ENCODE measurements at regions not wholly inside any gene's neighbourhood (a gene's known extent, or its start where the extent isn't known, plus 50 kb on each side); places are given as distances from the start of the nearest gene placed in this dataset.
"Not testable (repeated sequence)": the region's sequence is repeated elsewhere in the genome, so short reads cannot be mapped to it uniquely, and the experiment has no call there.

DNA sequence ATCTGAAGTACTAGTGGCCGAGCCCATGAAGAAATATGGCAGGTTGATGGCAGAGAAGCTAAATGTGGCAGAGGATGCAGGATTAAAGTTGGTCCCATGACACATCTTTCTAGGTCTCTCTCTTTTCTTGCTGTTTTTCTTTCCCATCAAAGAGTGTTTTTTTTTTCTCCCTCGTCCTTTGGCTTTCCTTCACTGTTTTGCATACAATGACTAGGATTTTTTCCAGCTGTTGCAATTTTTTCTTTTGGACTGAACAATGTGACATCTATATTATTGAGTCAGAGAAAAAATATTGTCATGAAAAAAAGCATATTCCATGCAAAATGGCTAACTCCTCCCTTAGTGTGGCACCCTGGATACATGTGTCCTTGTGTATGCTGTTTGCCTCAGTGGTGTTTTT, 939.5 kb upstream of the FANCL start:
- no peak for DNase-seq (ENCODE audit: low spot score)

DNA sequence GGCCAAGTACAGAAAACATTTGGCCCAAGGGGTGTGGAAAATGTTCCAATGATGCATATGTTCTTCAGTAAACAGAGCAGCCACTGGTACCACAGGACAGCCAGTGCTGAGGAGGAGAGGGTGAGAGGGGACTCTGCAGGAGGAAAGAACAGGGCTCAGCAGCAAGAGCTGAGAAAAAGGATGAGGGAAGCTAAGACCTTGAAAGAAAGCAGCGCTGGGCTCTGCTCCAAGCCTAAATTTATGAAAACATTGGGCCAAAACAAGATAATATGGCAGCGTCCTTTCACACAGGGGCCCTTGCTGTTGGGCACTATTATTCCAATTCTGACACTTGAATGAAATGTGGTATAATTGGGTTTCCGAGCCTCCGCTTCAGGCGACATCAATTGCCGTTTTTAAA, 939.0 kb upstream of the FANCL start:
- ATAC-seq (no peak), DNase-seq (ENCODE audit: low spot score) (no peak)

More for the DNA sequence above, 939.5 kb upstream of the FANCL start:
- no peak for ATAC-seq

DNA sequence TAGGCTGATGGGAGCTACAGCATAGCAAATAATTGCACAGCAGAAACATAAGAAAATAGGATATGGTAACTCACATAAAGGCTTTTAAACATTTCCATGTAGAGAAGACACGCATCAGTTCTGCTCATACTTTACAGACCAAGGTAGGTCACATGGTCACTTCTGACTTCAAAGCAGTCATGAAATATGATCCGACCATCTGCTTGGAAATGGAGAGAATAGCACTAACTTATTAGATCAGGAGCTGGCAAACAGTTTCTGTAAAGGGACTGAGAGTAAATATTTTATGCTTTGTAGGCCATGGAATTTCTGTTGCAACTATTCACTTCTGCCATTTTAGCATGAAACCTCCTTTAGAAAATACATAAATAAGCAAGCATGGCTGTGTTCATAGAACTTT, 936.6 kb upstream of the FANCL start:
- no peak for ATAC-seq
- no peak for DNase-seq (ENCODE audit: low spot score)

DNA sequence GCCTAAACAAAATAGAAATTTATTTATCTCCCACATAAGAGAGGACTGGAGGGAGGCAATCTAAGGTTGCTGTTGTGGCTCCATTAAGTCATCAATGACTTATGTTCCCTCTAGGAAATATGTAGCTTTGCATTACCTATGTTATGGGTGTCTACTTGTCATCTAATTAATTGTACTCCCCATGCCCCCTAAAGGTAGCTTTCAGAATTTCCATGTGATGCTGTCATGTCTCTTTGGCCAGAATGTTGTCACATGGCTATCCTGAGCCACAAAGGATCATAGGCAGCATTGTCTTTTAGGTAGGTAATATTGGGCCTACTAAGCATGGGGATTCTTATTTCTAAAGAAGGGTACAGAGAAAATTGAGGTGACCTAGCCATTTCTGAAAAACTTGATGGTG, 935.6 kb upstream of the FANCL start:
- ATAC-seq (no peak), DNase-seq (ENCODE audit: low spot score) (no peak)

DNA sequence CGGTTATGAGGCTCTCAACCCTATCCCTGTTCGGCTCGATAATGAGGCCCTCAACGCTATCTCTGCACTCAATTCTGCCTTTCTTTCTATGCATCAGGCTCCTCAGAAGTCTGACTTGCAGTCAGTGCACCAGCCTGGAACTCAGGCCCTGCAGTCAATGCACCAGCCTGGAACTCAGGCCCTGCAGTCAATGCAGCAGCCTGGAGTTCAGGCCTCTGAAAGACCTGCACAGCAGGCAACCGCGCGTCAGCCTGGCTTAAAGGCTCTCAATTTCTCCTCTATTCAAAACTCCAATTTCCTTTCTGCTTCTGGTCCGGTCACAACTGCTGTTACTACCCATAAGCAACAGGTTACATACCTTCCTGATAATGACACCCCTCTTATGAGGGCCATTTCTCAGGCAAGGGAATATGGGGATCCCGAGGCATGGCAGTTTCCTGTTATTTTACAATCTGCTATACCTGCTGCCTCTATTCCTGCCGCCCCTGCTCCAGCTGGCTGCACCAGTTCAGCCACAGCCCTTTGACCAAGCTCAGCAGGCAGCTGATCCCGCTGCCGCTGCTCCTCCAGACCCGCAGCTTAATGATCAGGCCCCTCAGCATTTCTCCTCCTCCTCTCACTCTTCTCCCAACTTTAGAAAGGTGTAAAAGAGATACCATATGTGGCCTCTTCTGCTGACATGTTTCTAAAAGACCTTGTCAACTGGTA, 933.6 kb upstream of the FANCL start:
- no peak for ATAC-seq
- no peak for DNase-seq (ENCODE audit: low spot score)

DNA sequence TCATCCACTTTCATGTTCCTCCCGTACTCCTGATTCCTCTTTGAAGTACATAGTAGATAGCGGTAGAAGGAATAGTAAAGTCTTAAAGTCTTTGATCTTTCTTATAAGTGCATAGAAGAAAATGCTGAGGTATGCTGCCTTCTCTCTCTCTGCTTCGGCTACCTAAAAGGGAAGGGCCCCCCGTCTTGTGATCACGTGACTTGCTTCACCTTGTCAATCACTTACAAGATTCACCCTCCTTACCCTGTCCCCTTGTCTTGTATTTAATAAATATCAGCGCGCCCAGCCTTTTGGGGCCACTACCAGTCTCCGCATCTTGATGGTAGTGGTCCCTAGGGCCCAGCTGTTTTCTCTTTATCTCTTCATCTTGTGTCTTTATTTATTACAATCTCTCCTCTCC, 932.2 kb upstream of the FANCL start:
- no peak for ATAC-seq

DNA sequence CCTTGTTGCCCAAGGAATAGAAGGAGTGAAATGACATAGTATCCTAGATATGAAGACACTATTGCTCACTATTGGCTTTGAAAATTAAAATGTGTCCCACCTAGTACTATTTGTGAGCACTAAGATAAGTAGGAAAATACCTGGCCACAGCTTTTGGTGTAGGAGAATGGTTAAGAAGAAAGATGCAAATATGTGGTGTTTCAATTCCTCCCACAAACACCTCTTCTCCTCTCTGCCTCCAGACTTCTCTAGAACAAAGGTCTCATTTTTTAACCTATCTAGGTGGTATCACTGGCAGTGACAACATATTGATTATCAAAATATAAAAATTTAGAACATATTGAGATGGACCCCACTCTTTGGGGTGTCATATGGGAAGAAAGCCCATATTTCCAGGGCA, 929.9 kb upstream of the FANCL start:
- no peak for ATAC-seq
- DNase-seq (ENCODE audit: low spot score) = no peak

More for the DNA sequence above, 932.2 kb upstream of the FANCL start:
- no peak for DNase-seq (ENCODE audit: low spot score)

DNA sequence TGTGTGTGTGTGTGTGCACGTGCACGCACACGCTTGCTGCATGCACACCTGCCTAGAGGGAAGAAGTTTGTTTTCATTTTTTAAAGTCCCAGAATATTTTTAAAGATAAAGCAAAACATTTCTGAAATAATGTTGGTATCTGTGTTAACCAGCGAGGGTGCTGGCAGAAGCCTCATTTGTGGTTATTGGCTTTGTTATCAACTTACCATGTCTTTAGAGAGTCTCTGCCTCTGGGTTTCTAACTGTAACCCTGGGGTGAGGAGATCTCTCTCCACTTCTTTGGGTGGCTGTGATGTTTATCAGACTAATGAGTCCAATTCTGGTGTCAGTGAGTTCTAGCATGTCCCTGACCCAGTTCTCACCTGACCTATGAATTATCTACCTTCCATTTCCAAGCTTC, 927.6 kb upstream of the FANCL start:
- DNase-seq (ENCODE audit: low spot score) = no peak
- no peak for ATAC-seq

DNA sequence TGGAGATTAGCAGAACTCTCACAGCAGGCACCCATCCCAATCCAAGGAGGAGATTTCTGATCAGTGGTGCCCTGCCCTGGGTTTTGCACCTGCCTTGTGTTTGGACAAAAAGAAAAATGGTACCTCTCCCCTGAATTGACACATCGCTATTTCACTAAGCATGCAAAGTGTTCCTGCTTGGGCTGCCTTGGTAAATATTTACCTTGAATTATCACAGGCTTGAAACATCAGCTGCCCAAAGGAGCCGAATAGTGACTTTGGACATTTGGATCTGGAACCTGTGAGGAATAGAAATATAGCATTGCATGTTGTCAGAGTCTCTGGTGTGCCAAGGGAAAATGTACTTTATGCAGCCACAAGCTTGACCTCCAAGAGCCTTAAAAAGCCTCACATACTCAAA, 926.4 kb upstream of the FANCL start:
- DNase-seq (ENCODE audit: low spot score) (no peak), ATAC-seq (peak; percentile 26)

DNA sequence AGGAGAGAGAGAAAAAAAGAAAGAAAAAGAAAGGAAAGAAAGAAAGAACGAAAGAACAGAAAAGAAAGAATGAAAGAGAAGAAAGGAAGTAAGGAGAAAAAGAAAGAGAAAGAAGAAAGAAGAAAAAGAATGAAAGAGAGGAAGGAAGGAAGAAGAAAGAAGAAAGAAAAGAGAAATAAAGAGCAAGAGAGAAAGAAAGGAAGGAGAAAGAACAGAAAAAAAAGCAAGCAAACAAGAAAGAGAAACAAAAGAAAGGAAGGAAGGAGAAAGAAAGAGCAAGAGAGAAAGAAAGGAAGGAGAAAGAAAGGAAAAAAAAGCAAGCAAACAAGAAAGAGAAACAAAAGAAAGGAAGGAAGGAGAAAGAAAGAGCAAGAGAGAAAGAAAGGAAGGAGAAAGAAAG, 916.8 kb upstream of the FANCL start:
- not testable (repeated sequence) for DNase-seq (ENCODE audit: low spot score); ATAC-seq

DNA sequence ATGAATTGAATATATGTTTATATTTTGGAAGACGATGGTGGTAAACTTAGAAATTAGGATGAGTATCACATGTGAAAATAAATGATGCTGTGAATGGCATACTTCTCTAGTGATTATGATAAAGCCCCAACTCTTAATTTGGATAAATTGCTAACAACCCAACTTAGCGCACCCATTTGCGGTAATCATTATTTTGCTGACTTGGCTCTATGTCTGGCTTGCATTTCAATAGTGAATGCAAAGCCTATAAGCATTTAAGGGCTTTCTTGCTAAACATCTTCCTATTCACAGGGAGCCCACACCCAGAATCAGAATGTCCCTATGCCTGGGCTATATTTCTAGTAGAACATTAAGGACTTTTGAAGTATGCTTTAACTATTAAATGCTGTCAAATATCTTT, 910.7 kb upstream of the FANCL start:
- DNase-seq (ENCODE audit: low spot score) = no peak

DNA sequence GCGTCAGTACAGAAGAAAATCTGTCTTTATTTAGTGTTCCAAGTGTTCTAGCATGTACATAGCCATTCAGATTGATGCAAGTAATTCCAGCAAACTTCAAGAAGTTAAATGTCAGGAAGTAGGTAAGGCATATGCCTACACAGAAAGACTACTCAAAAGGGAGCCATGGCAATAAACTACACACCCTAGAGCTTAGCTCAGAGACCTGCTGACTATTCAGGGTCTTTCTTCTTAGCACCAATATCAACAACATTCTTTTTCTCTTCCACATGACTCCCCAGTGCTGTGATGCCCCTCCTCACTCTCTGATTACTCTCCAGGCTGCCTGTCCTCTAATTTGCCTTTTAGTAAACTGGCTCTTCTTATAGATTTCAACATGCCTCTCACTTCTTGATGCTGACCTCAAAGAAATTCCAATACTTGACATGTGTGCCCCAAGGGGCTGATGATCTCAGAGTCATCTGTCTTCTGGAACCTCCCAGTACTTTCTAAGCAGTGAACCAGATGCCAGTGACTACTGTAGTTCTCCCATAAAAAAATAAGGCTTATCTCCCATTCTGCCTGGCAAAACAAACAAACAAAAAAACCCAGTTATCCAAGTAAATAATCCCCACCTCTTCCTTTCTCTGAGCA, 909.2 kb upstream of the FANCL start:
- ATAC-seq (no peak), DNase-seq (ENCODE audit: low spot score) (no peak)

More for the DNA sequence above, 910.7 kb upstream of the FANCL start:
- no peak for ATAC-seq

DNA sequence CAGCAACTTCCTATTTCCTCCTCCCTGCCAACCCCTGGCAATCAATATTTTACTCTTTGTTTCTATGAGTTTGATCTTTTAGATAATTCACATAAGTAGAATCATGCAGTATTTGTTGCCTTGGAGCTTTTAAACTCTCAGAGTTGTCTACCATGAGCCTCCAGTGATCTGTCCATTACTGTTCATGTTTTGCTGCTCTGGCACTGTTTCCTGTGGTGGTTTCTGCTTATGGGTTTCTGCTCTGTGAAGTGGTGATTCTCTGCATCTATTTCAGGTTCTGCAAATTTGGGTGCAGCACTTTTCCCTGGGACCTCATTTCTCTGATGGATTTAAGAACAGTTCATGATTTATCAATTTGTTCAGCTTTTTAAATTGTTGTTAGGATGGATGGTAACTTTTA, 908.1 kb upstream of the FANCL start:
- DNase-seq (ENCODE audit: low spot score) (no peak), ATAC-seq (no peak)

DNA sequence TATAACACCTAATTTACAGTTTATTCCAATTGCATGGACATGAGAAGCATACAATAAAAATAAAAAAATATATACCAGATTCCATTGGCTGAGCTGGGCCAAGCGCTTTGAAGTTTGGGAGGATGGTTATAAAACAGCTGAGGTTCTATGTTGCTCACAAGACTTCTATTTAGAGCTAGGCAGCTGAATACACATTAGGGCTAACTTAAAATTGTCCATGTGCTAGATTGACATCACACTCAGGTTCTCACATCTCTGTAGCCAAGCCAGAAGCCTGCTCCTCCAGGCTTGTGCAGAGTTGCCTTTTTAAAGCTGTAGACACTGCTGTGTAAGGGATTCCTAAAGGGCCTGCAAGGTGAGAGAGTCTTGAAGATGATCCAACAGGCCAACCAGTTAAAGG, 871.1 kb upstream of the FANCL start:
- DNase-seq (ENCODE audit: low spot score) = no peak
- ATAC-seq = no peak

DNA sequence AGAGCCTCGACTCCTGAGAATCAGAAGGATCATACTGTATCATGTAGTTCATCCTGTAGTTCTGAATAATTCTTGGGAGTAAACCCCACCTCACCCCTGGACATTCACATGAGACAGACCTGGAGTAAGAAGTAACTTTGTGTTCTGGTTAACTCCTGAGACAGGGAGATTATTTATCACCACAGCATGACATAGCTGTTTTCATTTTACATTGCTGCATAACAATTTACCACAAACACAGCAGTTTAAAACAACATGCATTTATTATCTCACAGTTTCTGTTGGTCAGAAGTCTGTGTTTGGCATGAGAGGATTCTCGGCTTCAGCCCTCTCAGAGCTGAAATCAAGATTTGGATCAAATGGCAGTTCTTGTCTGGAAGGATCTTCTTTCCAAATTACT, 855.8 kb upstream of the FANCL start:
- no peak for ATAC-seq
- no peak for DNase-seq (ENCODE audit: low spot score)

DNA sequence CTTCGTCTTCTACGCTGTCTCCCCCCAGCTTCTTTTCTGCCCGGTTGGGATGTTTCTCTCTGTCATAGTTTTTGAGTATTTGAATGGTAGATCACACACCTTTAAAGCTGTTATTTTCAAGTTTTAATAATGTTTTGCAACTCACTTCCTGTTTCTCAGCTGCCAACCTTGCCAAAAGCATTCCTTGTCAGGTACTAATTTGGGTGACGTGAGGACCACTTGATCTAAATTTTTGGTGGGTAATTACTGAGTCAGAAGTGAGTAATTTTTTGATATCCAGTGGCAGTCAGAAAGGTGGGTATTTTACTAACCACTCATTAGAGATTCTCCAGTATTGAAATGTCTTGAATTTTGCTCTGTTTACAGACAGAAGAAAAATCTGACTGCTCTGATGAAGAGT, 852.4 kb upstream of the FANCL start:
- no peak for DNase-seq (ENCODE audit: low spot score)
- no peak for ATAC-seq

DNA sequence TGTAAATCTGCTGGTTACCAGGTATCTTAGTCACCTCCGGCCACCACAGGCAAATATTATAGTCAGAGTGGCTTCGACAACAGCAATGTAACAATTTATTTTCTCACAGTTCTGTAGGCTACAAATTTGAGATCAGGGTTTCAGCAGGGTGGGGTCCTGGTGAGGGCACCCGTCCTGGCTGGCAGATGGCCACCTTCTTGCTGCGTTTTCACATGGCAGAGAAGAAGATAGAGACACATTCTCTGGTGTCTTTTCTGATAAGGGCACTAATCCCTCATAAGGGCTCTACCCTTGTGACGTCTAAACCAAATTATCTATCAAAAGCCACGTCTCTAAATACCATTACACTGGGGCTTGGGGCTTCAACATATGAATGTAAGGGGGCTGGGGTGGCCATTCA, 843.2 kb upstream of the FANCL start:
- no peak for ATAC-seq

DNA sequence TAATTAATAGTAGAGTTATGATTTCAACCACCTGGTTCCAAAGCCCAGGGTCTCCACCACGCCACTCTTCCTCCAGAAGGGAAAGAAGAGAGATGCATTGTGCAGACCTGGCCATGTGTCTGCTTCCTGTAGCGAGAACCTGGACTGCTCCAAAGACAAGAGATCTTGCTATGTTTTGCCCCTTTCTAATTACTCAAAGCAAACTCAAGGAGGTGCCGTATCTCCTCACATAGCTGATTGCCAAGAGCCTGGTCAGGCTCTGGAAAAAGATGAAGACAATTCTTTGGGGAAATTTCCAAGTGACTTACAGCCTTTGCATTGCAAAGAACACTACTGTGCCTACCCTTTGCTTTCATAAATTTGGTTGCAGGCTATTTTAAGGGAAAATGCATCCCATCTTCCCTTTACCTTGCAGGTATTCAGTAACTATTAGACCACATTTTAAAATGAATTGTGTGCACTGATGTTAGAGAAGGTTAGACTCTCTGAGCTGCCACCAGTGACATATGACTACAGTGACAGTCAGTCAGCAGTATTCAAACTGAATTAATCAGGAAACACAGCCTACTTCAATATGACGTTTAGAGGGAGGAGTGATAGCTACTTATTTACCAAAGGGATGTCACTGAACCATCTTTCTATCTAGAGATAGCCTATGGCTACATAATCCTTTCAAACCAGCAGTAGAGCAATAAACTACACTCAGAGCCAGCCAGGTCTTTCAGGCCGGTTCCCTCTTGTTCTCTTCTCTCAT, 842.1 kb upstream of the FANCL start:
- ATAC-seq = no peak
- DNase-seq (ENCODE audit: low spot score) = no peak

More for the DNA sequence above, 843.2 kb upstream of the FANCL start:
- DNase-seq (ENCODE audit: low spot score) = no peak

DNA sequence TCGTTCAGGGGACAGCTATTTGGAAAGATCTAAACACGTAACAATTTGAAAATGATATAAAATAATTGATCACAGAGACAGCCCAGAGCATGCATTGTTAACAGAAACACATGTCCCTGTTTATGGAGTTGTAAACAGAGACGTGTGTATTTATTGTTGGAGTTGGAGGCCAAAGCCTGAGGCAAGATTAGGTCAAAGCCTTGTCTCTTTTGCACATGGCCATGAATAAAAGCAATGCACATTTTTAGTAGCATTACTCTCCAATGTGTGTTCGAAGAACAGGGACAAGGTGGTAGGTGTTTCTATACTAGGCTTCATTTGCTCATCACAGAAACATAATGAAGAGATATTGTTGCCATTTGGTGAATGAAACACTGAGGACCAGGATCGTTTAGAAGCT, 841.5 kb upstream of the FANCL start:
- ATAC-seq (no peak), DNase-seq (ENCODE audit: low spot score) (no peak)

DNA sequence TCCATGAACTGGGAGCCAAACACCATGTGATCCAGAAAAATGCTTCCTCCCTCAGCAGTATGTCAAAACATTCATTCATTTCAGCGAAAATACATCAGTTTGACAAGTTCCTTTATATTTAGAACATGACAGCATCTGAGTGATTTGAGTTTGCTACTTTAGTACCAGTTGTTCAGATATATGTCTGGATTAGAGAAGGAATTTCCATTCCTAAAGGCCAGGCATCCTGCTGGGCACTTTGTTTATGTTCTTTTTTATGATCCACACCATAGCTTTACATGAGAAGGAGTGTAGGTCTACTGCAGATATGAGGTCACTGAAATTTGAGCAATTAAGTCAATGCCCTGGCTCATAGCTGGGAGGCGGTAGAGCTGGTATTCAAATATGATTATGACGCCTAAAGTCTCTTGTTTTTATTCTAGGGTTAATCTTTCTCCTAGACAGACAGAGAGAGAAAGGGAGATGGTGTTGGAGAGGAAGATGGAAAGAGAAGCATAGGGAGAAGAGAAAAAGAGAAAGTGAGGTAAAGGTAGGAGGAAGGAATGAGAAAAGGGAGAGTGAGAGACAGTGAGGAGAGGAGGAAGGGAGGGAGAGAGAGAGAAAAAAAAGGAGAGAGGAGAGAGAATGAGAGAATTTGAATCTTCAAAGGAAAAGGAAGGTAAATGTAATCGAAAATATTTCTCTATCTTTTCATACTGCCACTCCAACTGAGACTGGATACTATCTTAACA, 839.5 kb upstream of the FANCL start:
- ATAC-seq = no peak
- no peak for DNase-seq (ENCODE audit: low spot score)

DNA sequence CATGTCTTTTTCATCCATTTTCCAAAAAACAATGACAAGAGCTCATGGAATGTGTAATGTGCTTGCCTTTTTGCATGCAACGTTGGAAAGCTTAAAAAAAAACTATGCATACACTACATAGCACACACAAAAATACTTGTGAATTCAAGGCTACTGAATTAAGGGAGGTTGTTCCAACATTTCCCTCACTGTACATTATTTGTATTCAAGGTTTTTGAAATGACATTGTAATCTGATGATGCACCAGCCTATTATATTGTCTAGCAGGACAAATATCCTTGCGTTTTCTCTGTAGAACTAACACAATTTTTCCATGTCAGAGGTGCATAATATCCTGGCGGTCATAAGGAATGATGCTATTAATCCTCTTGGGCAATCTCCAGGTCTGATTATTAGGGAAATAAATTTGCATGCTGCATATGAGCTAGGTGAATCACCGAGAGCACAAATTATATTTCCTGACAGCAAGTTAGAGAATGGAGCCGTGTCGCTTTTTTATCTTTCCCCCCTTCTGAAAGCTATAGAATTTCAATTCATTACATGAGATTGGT, 836.9 kb upstream of the FANCL start:
- ATAC-seq (no peak), DNase-seq (ENCODE audit: low spot score) (no peak)

All from left lobe of liver (tissue), 2 donors.